ENCODE measurements at regions not wholly inside any gene's neighbourhood (a gene's known extent, or its start where the extent isn't known, plus 50 kb on each side); places are given as distances from the start of the nearest gene placed in this dataset.

GRCh38 chr9:88734527-88734926 lies 199.5 kb downstream of the NXNL2 start:
- intact Hi-C loops (cut with DNase I): no loop called here
- Histone ChIP-seq H3K9me3 (no peaks in the 10 kb centered on the region), H3K36me3 (no peaks in the 10 kb centered on the region), H3K27me3 (no peaks in the 10 kb centered on the region), H3K27ac (no peak overlapping the region), H3K4me3 (no peak overlapping the region), H3K4me1 (ENCODE audit: insufficient read depth) (no peaks in the 10 kb centered on the region)
- DNase-seq: no peak
- TF ChIP-seq CTCF (IDR thresholded peaks at IDR 0.05) (no peak), EP300 (IDR thresholded peaks at IDR 0.05) (no peak), POLR2A (IDR thresholded peaks at IDR 0.05) (no peak)

GRCh38 chr9:88736136-88736637 lies 201.2 kb downstream of the NXNL2 start:
- no peak overlapping the region for H3K4me3 ChIP-seq
- TF ChIP-seq EP300 (IDR thresholded peaks at IDR 0.05) (no peak), CTCF (IDR thresholded peaks at IDR 0.05) (no peak), POLR2A (IDR thresholded peaks at IDR 0.05) (no peak)
- H3K36me3 ChIP-seq: no peaks in the 10 kb centered on the region
- 0 to 18% (median 10%) methylated on average over 1 of the region's 1 CpG for whole genome bisulfite sequencing, 3 donors
- intact Hi-C loops (cut with DNase I): no loop called here
- no peak for DNase-seq
- no peaks in the 10 kb centered on the region for H3K27me3 ChIP-seq
- H3K4me1 ChIP-seq (ENCODE audit: insufficient read depth): no peaks in the 10 kb centered on the region
- H3K9me3 ChIP-seq: no peaks in the 10 kb centered on the region
- H3K27ac ChIP-seq: no peak overlapping the region

GRCh38 chr9:88737031-88737430 lies 202.1 kb downstream of the NXNL2 start:
- intact Hi-C loops (cut with DNase I): no loop called here
- WGBS, 3 donors: 91 to 93% (median 92%) methylated on average over 4 of the region's 4 CpGs
- no peaks in the 10 kb centered on the region for H3K36me3 ChIP-seq
- no peaks in the 10 kb centered on the region for H3K27me3 ChIP-seq
- TF ChIP-seq POLR2A (IDR thresholded peaks at IDR 0.05) (no peak), EP300 (IDR thresholded peaks at IDR 0.05) (no peak), CTCF (IDR thresholded peaks at IDR 0.05) (no peak)
- H3K4me1 ChIP-seq (ENCODE audit: insufficient read depth): no peaks in the 10 kb centered on the region
- H3K9me3 ChIP-seq: no peaks in the 10 kb centered on the region
- no peak for DNase-seq
- no peak overlapping the region for H3K4me3 ChIP-seq
- no peak overlapping the region for H3K27ac ChIP-seq

- H3K9me3 ChIP-seq: no peaks in the 10 kb centered on the region
- no peaks in the 10 kb centered on the region for H3K36me3 ChIP-seq
- no peak overlapping the region for H3K4me3 ChIP-seq
- H3K27ac ChIP-seq: no peak overlapping the region
- no peaks in the 10 kb centered on the region for H3K27me3 ChIP-seq
- H3K4me1 ChIP-seq (ENCODE audit: insufficient read depth): no peaks in the 10 kb centered on the region
- WGBS, 3 donors: 74 to 83% (median 78%) methylated on average over 9 of the region's 9 CpGs
- TF ChIP-seq CTCF (IDR thresholded peaks at IDR 0.05) (no peak), POLR2A (IDR thresholded peaks at IDR 0.05) (no peak)
- intact Hi-C loops (cut with DNase I): no loop called here
- DNase-seq: no peak
Observed at GRCh38 chr9:88737876-88738275, 202.9 kb downstream of the NXNL2 start.

- Histone ChIP-seq H3K27me3 (no peaks in the 10 kb centered on the region), H3K27ac (no peak overlapping the region), H3K4me1 (ENCODE audit: insufficient read depth) (no peaks in the 10 kb centered on the region), H3K9me3 (no peaks in the 10 kb centered on the region), H3K36me3 (no peaks in the 10 kb centered on the region), H3K4me3 (no peak overlapping the region)
- intact Hi-C loops (cut with DNase I): no loop called here
- TF ChIP-seq POLR2A (IDR thresholded peaks at IDR 0.05) (no peak), EP300 (IDR thresholded peaks at IDR 0.05) (no peak), CTCF (IDR thresholded peaks at IDR 0.05) (no peak)
- WGBS, 3 donors: 82% methylated on average over 3 of the region's 3 CpGs
- no peak for DNase-seq
Observed at GRCh38 chr9:88738709-88739108, 203.7 kb downstream of the NXNL2 start.

All from ovary (tissue), 7 donors.